ENCODE measurements at regions not wholly inside any gene's neighbourhood (a gene's known extent, or its start where the extent isn't known, plus 50 kb on each side); places are given as distances from the start of the nearest gene placed in this dataset.

DNA sequence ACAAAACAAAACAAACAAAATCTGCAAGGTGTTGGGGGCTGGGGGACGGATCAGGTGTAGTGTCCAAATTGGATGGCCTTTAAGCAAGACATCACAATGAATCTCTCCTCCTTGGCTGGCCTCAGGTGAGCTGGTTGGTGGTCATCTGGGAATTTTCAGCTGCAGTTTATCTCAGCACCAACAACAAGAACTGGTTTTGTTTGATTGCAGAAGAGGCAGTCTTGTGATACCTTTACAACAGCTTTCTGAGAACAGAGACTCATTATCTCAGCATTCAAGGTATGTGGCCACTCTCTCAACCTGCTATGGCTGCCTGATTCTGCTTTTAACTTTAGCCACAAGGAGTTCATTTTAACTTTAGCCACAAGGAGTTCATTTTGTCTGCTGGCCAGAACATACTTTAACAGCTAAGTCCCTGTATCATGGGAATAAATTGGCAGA is 1543.4 kb downstream of the EFNA5 start:
- no peaks in the 10 kb centered on the region for H3K27me3 ChIP-seq (ENCODE audit: low read depth)
- no peak overlapping the region for H3K4me3 ChIP-seq
- no peak overlapping the region for H3K27ac ChIP-seq (replicated peaks)
- intact Hi-C loops (cut with micrococcal nuclease): no loop called here
- TF ChIP-seq, protein P1, sequence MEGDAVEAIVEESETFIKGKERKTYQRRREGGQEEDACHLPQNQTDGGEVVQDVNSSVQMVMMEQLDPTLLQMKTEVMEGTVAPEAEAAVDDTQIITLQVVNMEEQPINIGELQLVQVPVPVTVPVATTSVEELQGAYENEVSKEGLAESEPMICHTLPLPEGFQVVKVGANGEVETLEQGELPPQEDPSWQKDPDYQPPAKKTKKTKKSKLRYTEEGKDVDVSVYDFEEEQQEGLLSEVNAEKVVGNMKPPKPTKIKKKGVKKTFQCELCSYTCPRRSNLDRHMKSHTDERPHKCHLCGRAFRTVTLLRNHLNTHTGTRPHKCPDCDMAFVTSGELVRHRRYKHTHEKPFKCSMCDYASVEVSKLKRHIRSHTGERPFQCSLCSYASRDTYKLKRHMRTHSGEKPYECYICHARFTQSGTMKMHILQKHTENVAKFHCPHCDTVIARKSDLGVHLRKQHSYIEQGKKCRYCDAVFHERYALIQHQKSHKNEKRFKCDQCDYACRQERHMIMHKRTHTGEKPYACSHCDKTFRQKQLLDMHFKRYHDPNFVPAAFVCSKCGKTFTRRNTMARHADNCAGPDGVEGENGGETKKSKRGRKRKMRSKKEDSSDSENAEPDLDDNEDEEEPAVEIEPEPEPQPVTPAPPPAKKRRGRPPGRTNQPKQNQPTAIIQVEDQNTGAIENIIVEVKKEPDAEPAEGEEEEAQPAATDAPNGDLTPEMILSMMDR (IDR thresholded peaks at IDR 0.05; ENCODE audit: borderline replicate concordance): no peak
- no peaks in the 10 kb centered on the region for H3K36me3 ChIP-seq
- DNase-seq: no peak
- no peaks in the 10 kb centered on the region for H3K4me1 ChIP-seq
- no peaks in the 10 kb centered on the region for H3K9me3 ChIP-seq (replicated peaks)

DNA sequence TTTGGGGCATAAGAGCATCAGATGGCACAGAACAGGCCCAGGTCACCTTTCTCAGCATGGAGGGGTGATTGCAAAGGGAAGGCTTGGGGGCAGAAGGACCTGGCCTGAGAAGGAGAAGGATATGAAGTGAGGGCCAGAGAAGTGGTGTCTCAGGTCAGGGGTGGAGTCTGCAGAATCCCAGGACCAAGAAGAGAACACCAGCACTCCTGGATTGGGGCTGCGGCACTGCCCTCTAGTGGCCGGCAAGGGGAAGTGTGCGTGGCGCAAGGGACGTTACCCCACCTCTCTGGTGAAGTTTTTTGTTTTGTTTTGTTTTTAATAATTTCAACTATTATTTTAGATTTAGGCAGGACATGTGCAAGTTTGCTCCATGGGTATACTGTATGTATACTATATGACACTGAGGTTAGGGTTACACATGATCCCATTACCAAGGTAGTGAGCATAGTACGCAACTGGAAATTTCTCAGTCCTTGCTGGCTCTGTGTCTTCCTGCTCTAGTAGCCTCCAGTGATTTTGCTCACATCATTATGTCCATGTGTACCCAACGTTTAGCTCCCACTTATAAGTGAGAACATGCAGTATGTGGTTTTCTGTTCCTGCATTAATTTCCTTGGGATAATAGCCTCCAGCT is 1548.6 kb downstream of the EFNA5 start:
- intact Hi-C loops (cut with micrococcal nuclease): no loop called here
- no peaks in the 10 kb centered on the region for H3K27me3 ChIP-seq (ENCODE audit: low read depth)
- H3K4me3 ChIP-seq: no peak overlapping the region
- no peaks in the 10 kb centered on the region for H3K4me1 ChIP-seq
- no peaks in the 10 kb centered on the region for H3K9me3 ChIP-seq (replicated peaks)
- H3K36me3 ChIP-seq: no peaks in the 10 kb centered on the region
- no peak for DNase-seq
- no peak overlapping the region for H3K27ac ChIP-seq (replicated peaks)
- TF ChIP-seq, protein P1 (IDR thresholded peaks at IDR 0.05; ENCODE audit: borderline replicate concordance): peak; percentile 41

DNA sequence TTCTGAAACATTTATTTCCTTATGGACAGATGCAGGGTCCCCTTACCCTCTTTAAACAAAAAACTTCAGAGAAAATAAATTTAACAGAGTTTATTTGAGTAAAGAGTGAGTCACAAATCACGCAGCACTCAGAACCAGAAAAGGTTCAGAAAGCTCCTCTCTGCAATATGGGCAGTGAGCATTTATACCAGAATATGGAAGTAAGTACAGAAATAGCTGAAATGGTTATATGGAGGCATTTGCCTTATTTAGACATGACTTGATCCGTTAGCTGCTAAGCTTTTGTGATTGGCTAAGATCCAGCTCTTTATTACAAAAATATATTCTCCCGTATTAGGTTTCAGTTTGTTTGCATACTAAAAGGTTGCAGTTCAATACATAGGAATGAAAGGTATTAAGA is 1554.1 kb downstream of the EFNA5 start:
- peaks cover 17% of the 10 kb centered on the region for H3K9me3 ChIP-seq (replicated peaks)
- no peak overlapping the region for H3K4me3 ChIP-seq
- H3K36me3 ChIP-seq: no peaks in the 10 kb centered on the region
- no peak overlapping the region for H3K27ac ChIP-seq (replicated peaks)
- TF ChIP-seq, protein P1 (IDR thresholded peaks at IDR 0.05; ENCODE audit: borderline replicate concordance): no peak
- intact Hi-C loops (cut with micrococcal nuclease): no loop called here
- no peaks in the 10 kb centered on the region for H3K4me1 ChIP-seq
- H3K27me3 ChIP-seq (ENCODE audit: low read depth): no peaks in the 10 kb centered on the region
- DNase-seq: no peak

GRCh38 chr5:106113922-106114321 is 1556.8 kb downstream of the EFNA5 start:
- TF ChIP-seq, protein P1 (IDR thresholded peaks at IDR 0.05; ENCODE audit: borderline replicate concordance): no peak
- no peaks in the 10 kb centered on the region for H3K27me3 ChIP-seq (ENCODE audit: low read depth)
- peaks cover 17% of the 10 kb centered on the region for H3K9me3 ChIP-seq (replicated peaks)
- DNase-seq: no peak
- intact Hi-C loops (cut with micrococcal nuclease): no loop called here
- no peak overlapping the region for H3K4me3 ChIP-seq
- no peaks in the 10 kb centered on the region for H3K4me1 ChIP-seq
- H3K27ac ChIP-seq (replicated peaks): no peak overlapping the region
- no peaks in the 10 kb centered on the region for H3K36me3 ChIP-seq

DNA sequence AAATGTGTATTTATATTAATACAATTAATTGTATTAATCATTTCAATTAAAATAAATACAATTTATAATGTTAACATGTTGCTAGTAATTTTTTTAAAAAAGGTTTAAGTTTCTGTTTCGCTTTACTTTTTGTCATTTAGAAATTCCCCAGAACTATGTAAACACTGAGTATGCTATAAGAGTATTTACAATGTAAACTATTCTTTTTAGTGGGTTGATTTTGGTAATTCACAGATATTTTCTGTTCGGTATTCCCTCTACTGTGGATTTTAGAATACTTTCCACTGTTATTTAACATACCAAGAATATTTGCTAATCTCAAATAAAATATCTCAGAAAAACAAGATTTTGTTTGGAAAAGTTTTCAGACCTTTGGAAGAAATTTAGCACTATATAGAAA is 1564.4 kb downstream of the EFNA5 start:
- no peaks in the 10 kb centered on the region for H3K4me1 ChIP-seq
- no peaks in the 10 kb centered on the region for H3K27me3 ChIP-seq (ENCODE audit: low read depth)
- no peaks in the 10 kb centered on the region for H3K36me3 ChIP-seq
- H3K27ac ChIP-seq (replicated peaks): no peak overlapping the region
- no peaks in the 10 kb centered on the region for H3K9me3 ChIP-seq (replicated peaks)
- TF ChIP-seq, protein P1 (IDR thresholded peaks at IDR 0.05; ENCODE audit: borderline replicate concordance): no peak
- H3K4me3 ChIP-seq: no peak overlapping the region
- no peak for DNase-seq
- intact Hi-C loops (cut with micrococcal nuclease): no loop called here

All from left ventricle myocardium inferior (tissue), 1 donor.